HUDEP-2 (cell line): ENCODE measurements at regions not wholly inside any gene's neighbourhood (a gene's known extent, or its start where the extent isn't known, plus 50 kb on each side); places are given as distances from the start of the nearest gene placed in this dataset.

Experiments used
- DNase-seq, 76 experiments: peaks; one replicate each; lab custom pipeline; 2025; ENCODE audit not compliant: unreplicated experiment in 76 of 76; lab: John Stamatoyannopoulos, UW

- no peak for DNase-seq
Measured at GRCh38 chr9:1201262-1201661, 151.1 kb downstream of the DMRT2 start.

- no peak for DNase-seq
Measured at GRCh38 chr9:1201901-1202300, 151.7 kb downstream of the DMRT2 start.

GRCh38 chr9:1202512-1203280 lies 152.5 kb downstream of the DMRT2 start:
- no peak for DNase-seq

- DNase-seq = no peak
Measured at GRCh38 chr9:1207686-1208085, 157.5 kb downstream of the DMRT2 start.

- DNase-seq = no peak
Measured at GRCh38 chr9:1208157-1208556, 158.0 kb downstream of the DMRT2 start.

GRCh38 chr9:1210954-1211353 lies 160.8 kb downstream of the DMRT2 start:
- no peak for DNase-seq

- DNase-seq = no peak
Measured at GRCh38 chr9:1216532-1216931, 166.4 kb downstream of the DMRT2 start.

GRCh38 chr9:1217076-1217475 lies 166.9 kb downstream of the DMRT2 start:
- DNase-seq = no peak

- DNase-seq = no peak
Measured at GRCh38 chr9:1219284-1219683, 169.1 kb downstream of the DMRT2 start.

- no peak for DNase-seq
Measured at GRCh38 chr9:1221298-1221697, 171.1 kb downstream of the DMRT2 start.

GRCh38 chr9:1222511-1222910 lies 172.4 kb downstream of the DMRT2 start:
- DNase-seq = no peak

GRCh38 chr9:1231998-1232919 lies 182.1 kb downstream of the DMRT2 start:
- no peak for DNase-seq

GRCh38 chr9:1233568-1233967 lies 183.4 kb downstream of the DMRT2 start:
- no peak for DNase-seq

- DNase-seq = no peak
Measured at GRCh38 chr9:1235650-1236049, 185.5 kb downstream of the DMRT2 start.

GRCh38 chr9:1236061-1236460 lies 185.9 kb downstream of the DMRT2 start:
- DNase-seq = no peak

GRCh38 chr9:1238407-1238806 lies 188.2 kb downstream of the DMRT2 start:
- DNase-seq = no peak

- DNase-seq = no peak
Measured at GRCh38 chr9:1248743-1249142, 198.6 kb downstream of the DMRT2 start.

GRCh38 chr9:1253064-1253979 lies 203.2 kb downstream of the DMRT2 start:
- no peak for DNase-seq

- no peak for DNase-seq
Measured at GRCh38 chr9:1254071-1254470, 203.9 kb downstream of the DMRT2 start.

GRCh38 chr9:1256178-1256577 lies 206.0 kb downstream of the DMRT2 start:
- DNase-seq = no peak

- DNase-seq = no peak
Measured at GRCh38 chr9:1261266-1261665, 211.1 kb downstream of the DMRT2 start.
